Hepatocyte (in vitro differentiated cells): ENCODE measurements at regions not wholly inside any gene's neighbourhood (a gene's known extent, or its start where the extent isn't known, plus 50 kb on each side); places are given as distances from the start of the nearest gene placed in this dataset.

Experiments
- CTCF ChIP-seq: fragments of 200-600 bp; sonication (generic); IDR thresholded peaks from 2 replicates; pipeline ENCODE4 v1.5.1; 2016; ENCODE audit warnings: antibody characterized with exemption, mild to moderate bottlenecking; ENCODE audit not compliant: poor library complexity
- EZH2phosphoT487 ChIP-seq: fragments of 200-600 bp; sonication (generic); IDR thresholded peaks from one replicate; pipeline ENCODE4 v1.6.1; 2018; ENCODE audit warnings: antibody characterized with exemption, mild to moderate bottlenecking, low read depth, moderate library complexity; ENCODE audit not compliant: unreplicated experiment, severe bottlenecking

DNA sequence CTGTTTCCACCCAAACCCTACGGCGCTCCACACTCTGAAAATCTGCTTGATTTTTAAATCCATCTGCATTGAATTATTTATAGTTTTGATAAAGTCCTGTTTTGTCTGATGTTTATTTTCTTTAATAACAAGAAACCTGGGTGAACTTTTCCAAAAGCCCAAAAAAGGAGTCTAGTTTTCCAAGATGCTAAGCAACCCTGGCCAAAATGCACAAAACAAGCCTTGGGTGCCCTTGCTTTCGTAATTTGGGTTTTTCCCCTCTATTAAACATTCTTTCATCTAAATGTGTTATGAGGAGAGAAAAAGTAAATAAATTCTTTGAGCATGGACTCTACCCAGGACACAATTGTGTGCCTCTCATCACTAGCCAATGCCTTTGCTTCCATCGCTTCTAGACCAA, 468.9 kb downstream of the MCTP2 start:
- TF ChIP-seq CTCF: no peak
- TF ChIP-seq EZH2phosphoT487: no peak
